ENCODE measurements at regions not wholly inside any gene's neighbourhood (a gene's known extent, or its start where the extent isn't known, plus 50 kb on each side); places are given as distances from the start of the nearest gene placed in this dataset.

DNA sequence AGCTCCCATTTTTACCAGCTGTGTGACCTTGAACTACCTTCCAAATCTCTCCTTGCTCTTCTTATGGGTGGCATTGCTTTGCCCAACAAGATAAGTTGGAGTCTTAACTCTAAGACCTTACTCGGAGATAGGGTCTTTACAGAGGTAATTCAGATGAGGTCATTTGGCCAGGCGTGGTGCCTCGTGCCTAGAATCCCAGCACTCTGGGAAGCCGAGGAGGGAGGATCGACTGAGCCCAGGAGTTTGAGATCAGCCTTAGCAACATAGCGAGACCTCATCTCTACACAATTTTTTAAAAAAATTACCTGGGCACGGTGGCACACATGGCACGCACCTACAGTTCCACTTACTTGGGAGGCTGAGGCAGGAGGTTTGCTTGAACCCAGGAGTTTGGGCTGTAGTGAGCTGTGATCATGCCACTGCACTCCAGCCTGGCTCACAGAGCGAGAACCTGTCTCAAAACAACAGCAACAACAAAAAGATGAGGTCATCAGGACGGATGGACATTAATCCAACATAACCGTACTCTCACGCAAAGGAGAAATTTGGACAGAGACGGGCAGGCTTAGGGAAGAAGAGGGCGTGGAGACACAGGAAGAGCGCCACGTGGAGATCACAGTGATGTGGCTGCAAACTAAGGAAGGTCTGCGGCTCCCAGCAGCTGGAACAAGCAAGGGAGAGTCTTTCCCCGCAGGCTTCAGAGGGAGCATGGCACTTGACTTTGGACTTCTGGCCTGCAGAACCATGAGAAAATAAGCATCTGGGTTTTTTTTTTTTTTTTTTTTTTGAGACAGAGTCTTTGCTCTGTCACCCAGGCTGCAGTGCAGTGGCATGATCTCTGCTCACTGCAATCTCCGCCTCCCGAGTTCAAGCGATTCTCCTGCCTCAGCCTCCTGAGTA, 122.3 kb upstream of the CARD11 start:
- H3K4me1 ChIP-seq (ENCODE audit: insufficient read depth, low read length) = no peaks in the 10 kb centered on the region
- no peaks in the 10 kb centered on the region for H3K36me3 ChIP-seq (ENCODE audit: insufficient read depth, low read length)
- no peak overlapping the region for H3K27ac ChIP-seq (ENCODE audit: low read depth, low read length)

DNA sequence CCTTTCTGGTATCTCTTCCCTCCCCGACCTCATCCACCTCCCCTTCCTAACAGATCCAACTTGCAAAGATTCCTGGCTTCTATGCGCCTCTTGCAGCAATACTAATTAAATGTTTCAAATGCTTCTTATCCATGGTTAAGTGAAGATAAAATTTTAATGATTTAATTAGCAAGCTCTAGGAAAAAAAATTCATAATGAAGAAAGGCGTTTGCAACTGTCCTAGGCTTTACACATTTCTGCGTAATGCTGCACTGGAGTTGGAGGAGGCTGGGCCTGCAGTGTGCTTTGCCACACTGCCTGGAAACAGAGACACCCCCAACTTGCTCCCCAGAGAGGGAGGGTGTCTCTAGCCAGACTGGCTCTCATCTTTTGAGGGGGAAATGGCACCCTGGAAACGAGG, 123.9 kb upstream of the CARD11 start:
- H3K27me3 ChIP-seq (ENCODE audit: control insufficient read depth in 1 of 2, insufficient read depth in 2 of 2, low read length in 2 of 2) = no peaks in the 10 kb centered on the region
- H3K4me3 ChIP-seq (ENCODE audit: low read depth in 1 of 2, low read length in 2 of 2) = no peak overlapping the region
- H3K4me1 ChIP-seq (ENCODE audit: insufficient read depth, low read length) = no peaks in the 10 kb centered on the region
- no peaks in the 10 kb centered on the region for H3K36me3 ChIP-seq (ENCODE audit: insufficient read depth, low read length)
- H3K27ac ChIP-seq (ENCODE audit: low read depth, low read length) = no peak overlapping the region
- H3K9me3 ChIP-seq (ENCODE audit: low read length) = no peaks in the 10 kb centered on the region
- H3K9ac ChIP-seq (ENCODE audit: low read length) = no peak overlapping the region

More for the DNA sequence above, 122.3 kb upstream of the CARD11 start:
- H3K4me3 ChIP-seq (ENCODE audit: low read depth in 1 of 2, low read length in 2 of 2) = no peak overlapping the region
- no peak overlapping the region for H3K9ac ChIP-seq (ENCODE audit: low read length)
- no peaks in the 10 kb centered on the region for H3K9me3 ChIP-seq (ENCODE audit: low read length)
- no peaks in the 10 kb centered on the region for H3K27me3 ChIP-seq (ENCODE audit: control insufficient read depth in 1 of 2, insufficient read depth in 2 of 2, low read length in 2 of 2)

DNA sequence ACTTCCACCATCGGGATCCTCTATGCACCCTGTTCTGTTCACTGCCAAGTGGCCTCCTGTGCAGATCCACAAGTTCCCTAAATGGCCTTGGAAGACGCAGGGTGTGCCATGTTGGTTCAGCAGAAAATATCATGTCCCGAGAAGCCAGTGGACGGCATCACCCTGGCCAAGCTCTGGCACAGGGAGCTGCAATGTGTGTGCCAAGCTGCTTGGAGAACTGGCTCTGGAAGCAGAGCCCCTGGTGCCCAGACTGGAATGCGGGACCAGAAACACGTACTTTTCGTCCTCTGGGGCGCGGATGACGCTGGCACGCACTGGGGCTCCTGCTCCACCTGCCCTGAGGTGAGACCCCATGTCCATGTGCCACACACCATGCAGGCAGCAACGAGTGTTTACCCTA, 124.7 kb upstream of the CARD11 start:
- Histone ChIP-seq H3K27ac (ENCODE audit: low read depth, low read length) (no peak overlapping the region), H3K27me3 (ENCODE audit: control insufficient read depth in 1 of 2, insufficient read depth in 2 of 2, low read length in 2 of 2) (no peaks in the 10 kb centered on the region), H3K9ac (ENCODE audit: low read length) (no peak overlapping the region), H3K36me3 (ENCODE audit: insufficient read depth, low read length) (no peaks in the 10 kb centered on the region), H3K4me3 (ENCODE audit: low read depth in 1 of 2, low read length in 2 of 2) (no peak overlapping the region), H3K9me3 (ENCODE audit: low read length) (no peaks in the 10 kb centered on the region), H3K4me1 (ENCODE audit: insufficient read depth, low read length) (no peaks in the 10 kb centered on the region)

- Histone ChIP-seq H3K27me3 (ENCODE audit: control insufficient read depth in 1 of 2, insufficient read depth in 2 of 2, low read length in 2 of 2) (no peaks in the 10 kb centered on the region), H3K27ac (ENCODE audit: low read depth, low read length) (no peak overlapping the region), H3K36me3 (ENCODE audit: insufficient read depth, low read length) (no peaks in the 10 kb centered on the region), H3K4me3 (ENCODE audit: low read depth in 1 of 2, low read length in 2 of 2) (no peak overlapping the region), H3K9ac (ENCODE audit: low read length) (no peak overlapping the region), H3K4me1 (ENCODE audit: insufficient read depth, low read length) (no peaks in the 10 kb centered on the region), H3K9me3 (ENCODE audit: low read length) (no peaks in the 10 kb centered on the region)
Observed at GRCh38 chr7:3168869-3169268, 125.2 kb upstream of the CARD11 start.

- no peaks in the 10 kb centered on the region for H3K4me1 ChIP-seq (ENCODE audit: insufficient read depth, low read length)
- no peak overlapping the region for H3K27ac ChIP-seq (ENCODE audit: low read depth, low read length)
- no peak overlapping the region for H3K4me3 ChIP-seq (ENCODE audit: low read depth in 1 of 2, low read length in 2 of 2)
- H3K9ac ChIP-seq (ENCODE audit: low read length) = no peak overlapping the region
- H3K27me3 ChIP-seq (ENCODE audit: control insufficient read depth in 1 of 2, insufficient read depth in 2 of 2, low read length in 2 of 2) = no peaks in the 10 kb centered on the region
- no peaks in the 10 kb centered on the region for H3K9me3 ChIP-seq (ENCODE audit: low read length)
- no peaks in the 10 kb centered on the region for H3K36me3 ChIP-seq (ENCODE audit: insufficient read depth, low read length)
Observed at GRCh38 chr7:3172768-3173280, 128.2 kb upstream of the SDK1 start.

DNA sequence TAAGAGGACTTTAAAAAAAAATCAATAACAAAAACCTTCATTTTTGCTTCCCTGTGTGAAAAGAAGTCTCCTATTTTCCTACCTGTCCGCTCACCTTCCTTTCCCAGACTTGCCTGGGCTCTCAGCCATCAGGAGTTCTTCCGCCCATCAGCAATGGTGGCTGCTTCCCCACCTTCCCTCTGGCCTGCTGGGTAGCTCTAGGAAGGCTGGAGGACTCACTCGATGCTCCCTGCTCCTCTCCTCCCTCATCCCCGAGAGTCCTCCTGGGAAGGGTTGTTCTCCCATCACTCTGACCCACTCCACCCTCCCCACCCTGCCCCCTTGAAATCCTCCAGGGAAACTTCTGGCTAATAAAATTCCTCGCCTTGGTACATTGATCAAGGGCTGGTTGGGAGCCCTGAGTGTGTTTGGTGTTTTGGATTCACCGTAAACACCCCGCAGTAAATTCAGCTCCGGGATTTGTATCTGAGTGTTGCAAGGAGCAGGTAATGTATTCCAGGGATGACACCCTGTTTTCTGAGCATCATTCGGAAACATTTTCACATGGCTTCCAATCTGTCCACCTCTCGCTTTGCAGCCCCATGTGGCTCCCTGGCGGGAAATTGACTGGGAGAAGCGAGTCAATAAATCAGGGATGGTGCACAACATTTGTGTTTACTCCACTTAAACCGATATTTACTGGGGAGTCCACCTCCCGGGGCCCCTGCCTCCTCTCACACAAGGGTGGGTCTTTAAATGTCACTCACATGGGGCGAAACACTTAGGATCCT, 126.4 kb upstream of the SDK1 start:
- Histone ChIP-seq H3K36me3 (ENCODE audit: insufficient read depth, low read length) (no peaks in the 10 kb centered on the region), H3K9ac (ENCODE audit: low read length) (no peak overlapping the region), H3K4me1 (ENCODE audit: insufficient read depth, low read length) (no peaks in the 10 kb centered on the region), H3K4me3 (ENCODE audit: low read depth in 1 of 2, low read length in 2 of 2) (no peak overlapping the region), H3K27me3 (ENCODE audit: control insufficient read depth in 1 of 2, insufficient read depth in 2 of 2, low read length in 2 of 2) (no peaks in the 10 kb centered on the region), H3K9me3 (ENCODE audit: low read length) (no peaks in the 10 kb centered on the region), H3K27ac (ENCODE audit: low read depth, low read length) (no peak overlapping the region)

- Histone ChIP-seq H3K9ac (ENCODE audit: low read length) (no peak overlapping the region), H3K36me3 (ENCODE audit: insufficient read depth, low read length) (no peaks in the 10 kb centered on the region), H3K4me1 (ENCODE audit: insufficient read depth, low read length) (no peaks in the 10 kb centered on the region), H3K27ac (ENCODE audit: low read depth, low read length) (no peak overlapping the region), H3K27me3 (ENCODE audit: control insufficient read depth in 1 of 2, insufficient read depth in 2 of 2, low read length in 2 of 2) (no peaks in the 10 kb centered on the region), H3K9me3 (ENCODE audit: low read length) (no peaks in the 10 kb centered on the region), H3K4me3 (ENCODE audit: low read depth in 1 of 2, low read length in 2 of 2) (no peak overlapping the region)
Observed at GRCh38 chr7:3175285-3175902, 125.7 kb upstream of the SDK1 start.

DNA sequence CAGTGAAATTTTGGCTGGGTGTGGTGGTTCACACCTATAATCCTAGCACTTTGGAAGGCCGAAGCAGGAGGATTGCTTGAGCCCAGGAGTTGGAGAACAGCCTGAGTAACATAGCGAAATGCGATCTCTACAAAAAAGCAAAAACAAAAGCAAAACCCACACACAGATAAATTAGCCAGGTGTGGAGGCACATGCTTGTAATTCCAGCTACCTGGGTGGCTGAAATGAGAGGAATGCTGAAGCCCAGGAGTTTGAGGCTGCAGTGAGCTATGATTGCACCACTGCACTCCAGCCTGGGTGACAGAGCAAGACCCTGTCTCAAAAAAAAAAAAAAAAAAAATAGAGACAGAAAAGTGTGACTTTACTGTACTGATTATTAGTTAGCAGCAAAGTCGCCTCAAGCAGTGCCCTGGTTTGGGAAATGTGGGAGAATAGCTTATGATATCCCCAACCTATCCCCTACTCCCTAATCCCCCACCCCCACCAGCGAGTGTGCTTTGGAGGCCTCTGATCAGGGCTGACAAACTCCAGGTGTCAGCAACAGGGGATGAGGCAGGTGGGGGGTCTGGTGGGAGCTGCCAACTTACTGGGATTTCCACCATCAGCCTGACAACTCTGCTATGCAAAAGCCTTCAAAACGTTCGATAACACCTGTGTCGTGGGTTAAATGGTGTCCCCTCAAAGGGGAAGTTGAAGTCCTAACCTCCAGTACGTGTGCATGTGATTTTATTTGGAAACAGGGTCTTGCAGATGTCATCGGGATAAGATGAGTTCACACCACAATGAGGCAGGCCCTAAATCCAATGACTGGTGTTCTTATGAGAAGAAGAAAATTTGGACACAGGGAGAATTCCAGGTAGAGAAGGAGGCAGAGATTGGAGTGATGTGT, 124.7 kb upstream of the SDK1 start:
- H3K36me3 ChIP-seq (ENCODE audit: insufficient read depth, low read length) = no peaks in the 10 kb centered on the region
- no peaks in the 10 kb centered on the region for H3K9me3 ChIP-seq (ENCODE audit: low read length)
- H3K4me3 ChIP-seq (ENCODE audit: low read depth in 1 of 2, low read length in 2 of 2) = no peak overlapping the region
- no peaks in the 10 kb centered on the region for H3K27me3 ChIP-seq (ENCODE audit: control insufficient read depth in 1 of 2, insufficient read depth in 2 of 2, low read length in 2 of 2)
- H3K27ac ChIP-seq (ENCODE audit: low read depth, low read length) = no peak overlapping the region
- H3K9ac ChIP-seq (ENCODE audit: low read length) = no peak overlapping the region
- H3K4me1 ChIP-seq (ENCODE audit: insufficient read depth, low read length) = no peaks in the 10 kb centered on the region

GRCh38 chr7:3177271-3177670, 123.8 kb upstream of the SDK1 start:
- no peak overlapping the region for H3K4me3 ChIP-seq (ENCODE audit: low read depth in 1 of 2, low read length in 2 of 2)
- H3K27ac ChIP-seq (ENCODE audit: low read depth, low read length) = no peak overlapping the region
- H3K9me3 ChIP-seq (ENCODE audit: low read length) = no peaks in the 10 kb centered on the region
- no peaks in the 10 kb centered on the region for H3K4me1 ChIP-seq (ENCODE audit: insufficient read depth, low read length)
- no peaks in the 10 kb centered on the region for H3K36me3 ChIP-seq (ENCODE audit: insufficient read depth, low read length)
- no peak overlapping the region for H3K9ac ChIP-seq (ENCODE audit: low read length)
- no peaks in the 10 kb centered on the region for H3K27me3 ChIP-seq (ENCODE audit: control insufficient read depth in 1 of 2, insufficient read depth in 2 of 2, low read length in 2 of 2)

DNA sequence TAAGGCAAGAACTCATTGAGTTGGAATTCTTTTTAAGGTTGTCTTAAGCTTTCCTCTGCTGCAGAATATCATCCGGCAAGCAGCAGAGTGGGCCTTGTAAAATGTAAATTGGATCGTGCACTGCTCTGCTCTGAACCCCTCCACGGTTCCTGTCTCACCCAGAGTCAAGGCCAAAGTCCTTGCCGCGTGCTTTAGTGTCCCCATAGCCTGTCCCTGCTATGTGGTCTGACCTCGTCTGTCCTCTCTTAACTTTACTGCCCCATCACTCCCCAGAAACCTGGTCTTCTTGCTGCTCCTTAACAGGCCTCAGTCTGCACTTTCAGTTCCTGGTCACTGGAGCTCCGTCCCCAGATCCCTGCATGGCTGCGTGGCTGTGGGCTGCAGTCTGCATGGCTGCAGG, 121.6 kb upstream of the SDK1 start:
- Histone ChIP-seq H3K27me3 (ENCODE audit: control insufficient read depth in 1 of 2, insufficient read depth in 2 of 2, low read length in 2 of 2) (no peaks in the 10 kb centered on the region), H3K9me3 (ENCODE audit: low read length) (peaks cover 4% of the 10 kb centered on the region), H3K9ac (ENCODE audit: low read length) (no peak overlapping the region), H3K4me1 (ENCODE audit: insufficient read depth, low read length) (no peaks in the 10 kb centered on the region), H3K4me3 (ENCODE audit: low read depth in 1 of 2, low read length in 2 of 2) (no peak overlapping the region), H3K36me3 (ENCODE audit: insufficient read depth, low read length) (no peaks in the 10 kb centered on the region), H3K27ac (ENCODE audit: low read depth, low read length) (no peak overlapping the region)
